Activated CD4-positive, alpha-beta T cell treated with anti-CD3 and anti-CD28 coated beads for 48 hours (primary cell): ENCODE measurements at regions not wholly inside any gene's neighbourhood (a gene's known extent, or its start where the extent isn't known, plus 50 kb on each side); places are given as distances from the start of the nearest gene placed in this dataset.
"Not testable (repeated sequence)": the region's sequence is repeated elsewhere in the genome, so short reads cannot be mapped to it uniquely, and the experiment has no call there.

ENCODE experiments used
- DNase-seq: peaks from one replicate; pipeline ENCODE4 v3.0.0-alpha.2; 2020

GRCh38 chr9:78680196-78680595 lies 383.3 kb downstream of the PSAT1 start:
- DNase-seq, result no peak

- no peak for DNase-seq
Observed at GRCh38 chr9:78682216-78682615, 385.3 kb downstream of the PSAT1 start.

- no peak for DNase-seq
Observed at GRCh38 chr9:78685471-78685870, 388.5 kb downstream of the PSAT1 start.

GRCh38 chr9:78688796-78689195 lies 391.9 kb downstream of the PSAT1 start:
- no peak for DNase-seq

- DNase-seq, result no peak
Observed at GRCh38 chr9:78691542-78691941, 394.6 kb downstream of the PSAT1 start.

GRCh38 chr9:78692871-78693270 lies 395.9 kb downstream of the PSAT1 start:
- DNase-seq, result no peak

- no peak for DNase-seq
Observed at GRCh38 chr9:78694974-78695373, 398.0 kb downstream of the PSAT1 start.

- no peak for DNase-seq
Observed at GRCh38 chr9:78695519-78695918, 398.6 kb downstream of the PSAT1 start.

- no peak for DNase-seq
Observed at GRCh38 chr9:78697618-78698017, 400.7 kb downstream of the PSAT1 start.

- no peak for DNase-seq
Observed at GRCh38 chr9:78698371-78698770, 401.4 kb downstream of the PSAT1 start.

GRCh38 chr9:78699217-78699616 lies 402.3 kb downstream of the PSAT1 start:
- DNase-seq, result not testable (repeated sequence)

GRCh38 chr9:78704153-78704552 lies 407.2 kb downstream of the PSAT1 start:
- not testable (repeated sequence) for DNase-seq

- DNase-seq, result no peak
Observed at GRCh38 chr9:78707080-78707479, 410.2 kb downstream of the PSAT1 start.

GRCh38 chr9:78707481-78707991 lies 410.6 kb downstream of the PSAT1 start:
- no peak for DNase-seq

GRCh38 chr9:78712903-78713613 lies 416.1 kb downstream of the PSAT1 start:
- no peak for DNase-seq

GRCh38 chr9:78713614-78714405 lies 416.9 kb downstream of the PSAT1 start:
- no peak for DNase-seq

- no peak for DNase-seq
Observed at GRCh38 chr9:78714576-78714975, 417.7 kb downstream of the PSAT1 start.

GRCh38 chr9:78719029-78719428 lies 422.1 kb downstream of the PSAT1 start:
- not testable (repeated sequence) for DNase-seq

- no peak for DNase-seq
Observed at GRCh38 chr9:78724896-78725295, 428.0 kb downstream of the PSAT1 start.

GRCh38 chr9:78725503-78725902 lies 428.6 kb downstream of the PSAT1 start:
- no peak for DNase-seq

GRCh38 chr9:78745331-78745730 lies 448.4 kb downstream of the PSAT1 start:
- DNase-seq, result no peak

- no peak for DNase-seq
Observed at GRCh38 chr9:78746010-78746409, 449.1 kb downstream of the PSAT1 start.

- no peak for DNase-seq
Observed at GRCh38 chr9:78753039-78753438, 456.1 kb downstream of the PSAT1 start.

- DNase-seq, result no peak
Observed at GRCh38 chr9:78756813-78757510, 460.0 kb downstream of the PSAT1 start.
